HepG2 (cell line): ENCODE measurements at regions not wholly inside any gene's neighbourhood (a gene's known extent, or its start where the extent isn't known, plus 50 kb on each side); places are given as distances from the start of the nearest gene placed in this dataset.
A peak's percentile ranks its signal among the peaks of the same experiment; 100 is the strongest.

Experiments used
- ATAC-seq: fragments of 200-7000 bp; cut with Tn5 transposase; 3 replicates; pipeline ENCODE4 v1.9.1; 2020; ENCODE audit warnings: mild to moderate bottlenecking, moderate library complexity
- BruUV-seq: library from RNA; stranded (reverse); fragments of 400-500 nt; replicated peaks from 2 replicates; lab custom pipeline; 2021; lab: Mats Ljungman, UMichigan
- CTCF ChIA-PET: fragments of 300-600 bp; formaldehyde crosslinking; extraction: SDS; loops from one replicate; lab custom pipeline; 2021; ENCODE audit warnings: low total read pairs, inconsistent platforms, low intra/inter-chr PET ratio; lab: Yijun Ruan, JAX
- POLR2A ChIA-PET: fragments of 350-600 bp; sonication (Branson Sonifier 250); formaldehyde crosslinking; loops from one replicate; lab custom pipeline; 2020; ENCODE audit warnings: antibody characterized with exemption, inconsistent platforms; lab: Yijun Ruan, JAX
- DNase-seq: peaks from one replicate; pipeline ENCODE4 v3.0.0-alpha.2; 2015; ENCODE audit warnings: low spot score
- FAIRE-seq: peaks from 3 replicates; lab custom pipeline; 2011; peaks lifted over from hg19 to GRCh38; lab: Jason Lieb, UNC
- H2AFZ ChIP-seq: one replicate; pipeline ENCODE4 v1.6.1; 2011; ENCODE audit warnings: low read length, inconsistent platforms
- H3K27ac ChIP-seq: fragments of 300-600 bp; 3 replicates; pipeline ENCODE4 v1.8.0; 2011; ENCODE audit warnings: mixed run types, mild to moderate bottlenecking, mixed read lengths, low read length, inconsistent platforms; ENCODE audit not compliant: insufficient read depth; ENCODE audit errors: extremely low read length
- H3K27me3 ChIP-seq, 2 experiments: fragments of 200-600 bp in 1 of 2; 2 replicates in 1 of 2; 3 replicates in 1 of 2; pipeline versions ENCODE4 v1.6.0 to v1.8.0; 2011; ENCODE audit warnings: low read length in 2 of 2, mild to moderate bottlenecking in 2 of 2, moderate library complexity in 2 of 2, inconsistent platforms in 1 of 2; ENCODE audit not compliant: insufficient read depth in 2 of 2, control insufficient read depth in 1 of 2
- H3K36me3 ChIP-seq, 2 experiments: fragments of 200-600 bp in 1 of 2; replicated peaks in 1 of 2; 2 replicates in 1 of 2; 3 replicates in 1 of 2; pipeline versions ENCODE4 v1.5.1 to v1.8.0; 2011; ENCODE audit warnings: low read length in 2 of 2, inconsistent platforms in 1 of 2; ENCODE audit not compliant: insufficient read depth in 2 of 2, control insufficient read depth in 1 of 2
- H3K4me1 ChIP-seq: 2 replicates; pipeline ENCODE4 v1.5.1; 2012; ENCODE audit warnings: low read length, inconsistent platforms; ENCODE audit not compliant: insufficient read depth
- H3K4me2 ChIP-seq: 2 replicates; pipeline ENCODE4 v1.6.0; 2011; ENCODE audit warnings: low read depth, low read length, inconsistent platforms
- H3K4me3 ChIP-seq, 3 experiments: fragments of 200-600 bp in 1 of 3; sonication (generic), shearing (Covaris generic) in 1 of 3; replicated peaks in 1 of 3; 2 replicates each; pipeline ENCODE4 v1.5.1; 2011 to 2016; ENCODE audit warnings: low read length in 3 of 3, inconsistent platforms in 2 of 3, low read depth in 2 of 3, mild to moderate bottlenecking in 2 of 3, control low read depth in 1 of 3, mixed read lengths in 1 of 3; ENCODE audit not compliant: insufficient read depth in 1 of 3
- H3K79me2 ChIP-seq: one replicate; pipeline ENCODE4 v1.6.1; 2011; ENCODE audit warnings: low read length, inconsistent platforms; ENCODE audit not compliant: insufficient read depth
- H3K9ac ChIP-seq: 2 replicates; pipeline ENCODE4 v1.6.0; 2011; ENCODE audit warnings: mild to moderate bottlenecking, low read depth, low read length, inconsistent platforms; ENCODE audit not compliant: insufficient read depth
- H3K9me3 ChIP-seq: 2 replicates; pipeline ENCODE4 v1.5.1; 2012; ENCODE audit warnings: mild to moderate bottlenecking, low read length
- H4K20me1 ChIP-seq: 2 replicates; pipeline ENCODE4 v1.6.0; 2011; ENCODE audit warnings: inconsistent platforms, mild to moderate bottlenecking, low read length, moderate library complexity; ENCODE audit not compliant: insufficient read depth
- ATAD3A ChIP-seq: sonication (generic); formaldehyde crosslinking; IDR thresholded peaks from 2 replicates; pipeline ENCODE4 v1.4.0; 2020; ENCODE audit warnings: missing genetic modification reagents
- ISL2 ChIP-seq: sonication (generic); formaldehyde crosslinking; IDR thresholded peaks from 2 replicates; pipeline ENCODE4 v1.5.0; 2020; ENCODE audit warnings: missing genetic modification reagents
- PCBP2 ChIP-seq: fragments of 200-400 bp; formaldehyde crosslinking; optimal IDR thresholded peaks from 2 replicates; pipeline ENCODE3; 2018; ENCODE audit warnings: low read length, low read depth; ENCODE audit not compliant: poor library complexity, severe bottlenecking
- SUZ12 ChIP-seq: fragments of 150-350 bp; IDR thresholded peaks from 2 replicates; pipeline ENCODE4 v1.6.1; 2014; ENCODE audit warnings: low read depth, low read length
- TAF15 ChIP-seq: fragments of 200-400 bp; formaldehyde crosslinking; IDR thresholded peaks from one replicate; pipeline ENCODE4 v1.6.1; 2018; ENCODE audit warnings: mild to moderate bottlenecking, low read depth, low read length; ENCODE audit not compliant: poor library complexity, severe bottlenecking
- ZNF557 ChIP-seq: sonication (generic); formaldehyde crosslinking; IDR thresholded peaks from 2 replicates; pipeline ENCODE4 v1.4.0; 2020; ENCODE audit warnings: missing genetic modification reagents
- ZNF652 ChIP-seq: IDR thresholded peaks from 2 replicates; pipeline ENCODE4 v1.6.1; 2016; ENCODE audit warnings: low read depth, borderline replicate concordance
- WGBS: methylation state at CpG from one replicate; pipeline ENCODE4 v1.1.6; 2017; ENCODE audit warnings: low lambda C conversion rate; 5-methylcytosine and 5-hydroxymethylcytosine counted together
- in situ Hi-C: cut with HindIII; loops from 2 replicates; pipeline ENCODE4 v1.10.0; 2017; ENCODE audit warnings: low pct_unique_long_range_greater_than_20kb; ENCODE audit not compliant: extremely low pct_ligation_motif_present
- intact Hi-C: fragments of 100-400 bp; cut with micrococcal nuclease; formaldehyde crosslinking; loops from one replicate; pipeline ENCODE4 v1.10.0; 2022; ENCODE audit not compliant: unreplicated experiment
- TF ChIP-seq, protein P1 (sequence below): sonication (generic); formaldehyde crosslinking; IDR thresholded peaks from 2 replicates; pipeline ENCODE4 v1.4.0; 2020; ENCODE audit warnings: missing genetic modification reagents

DNA sequence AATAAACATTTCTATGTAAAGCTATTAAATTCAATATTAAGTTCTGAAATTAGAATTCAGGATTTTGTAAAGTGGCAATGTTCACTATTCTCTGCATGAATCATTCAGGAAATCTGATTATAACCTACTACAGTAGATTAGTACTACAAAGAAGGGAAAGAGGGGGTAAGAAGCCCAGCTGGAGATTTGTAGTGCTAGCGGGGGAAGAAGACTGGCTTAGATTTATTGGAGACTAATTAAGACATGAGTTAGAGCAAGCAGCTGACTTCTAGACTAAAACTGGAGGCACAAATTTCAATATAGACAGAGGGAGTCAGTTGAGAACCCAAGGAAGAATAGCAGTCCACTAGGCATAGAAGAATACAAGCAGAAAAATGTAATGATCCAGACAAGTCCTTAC, 55.8 kb upstream of the SETMAR start:
- POLR2A ChIA-PET, result no interaction called here
- Histone ChIP-seq H3K9ac (no peak overlapping the region), H3K4me3 (no peak overlapping the region), H3K36me3 (no peaks in the 10 kb centered on the region), H3K79me2 (no peaks in the 10 kb centered on the region), H3K4me2 (no peak overlapping the region), H3K27me3 (no peaks in the 10 kb centered on the region), H2AFZ (no peak overlapping the region), H3K9me3 (no peaks in the 10 kb centered on the region), H4K20me1 (no peaks in the 10 kb centered on the region), H3K27ac (no peak overlapping the region), H3K4me1 (no peaks in the 10 kb centered on the region)
- whole genome bisulfite sequencing, result 85% methylated on average over 1 of the region's 1 CpG
- no peak for FAIRE-seq
- no peak for ATAC-seq
- BruUV-seq, result no TSS peak
- no peak for DNase-seq
- CTCF ChIA-PET, result no interaction called here
- in situ Hi-C loops (no loop called here), intact Hi-C loops (no loop called here)
- no peak for TF ChIP-seq ZNF652 (CRISPR knock-in tag)
- TF ChIP-seq ZNF557 (CRISPR knock-in tag), result no peak

DNA sequence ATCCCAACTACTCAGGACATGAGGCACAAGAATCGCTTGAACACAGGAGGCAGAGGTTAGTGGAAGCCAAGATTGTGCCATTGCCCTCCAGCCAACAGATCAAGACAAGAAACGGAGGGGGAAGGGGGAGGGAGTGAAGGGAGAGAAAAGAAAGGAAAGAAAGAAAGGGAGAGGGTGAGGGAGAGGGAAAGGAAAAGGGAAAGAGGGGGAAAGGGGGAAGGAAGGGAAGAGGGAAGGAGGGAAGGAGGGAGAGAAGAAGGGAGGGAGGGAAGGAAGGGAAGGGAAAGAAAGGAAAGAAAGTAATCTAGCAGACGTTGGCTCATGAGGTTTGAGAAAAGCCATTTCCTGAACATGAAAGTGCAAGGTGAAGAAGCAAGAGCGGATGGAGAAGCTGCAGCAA, 53.1 kb upstream of the SETMAR start:
- Histone ChIP-seq H3K4me3 (no peak overlapping the region), H3K4me2 (no peak overlapping the region), H3K79me2 (no peaks in the 10 kb centered on the region), H3K36me3 (no peaks in the 10 kb centered on the region), H3K27me3 (no peaks in the 10 kb centered on the region), H3K9ac (no peak overlapping the region), H4K20me1 (no peaks in the 10 kb centered on the region), H2AFZ (no peak overlapping the region), H3K9me3 (no peaks in the 10 kb centered on the region), H3K27ac (no peak overlapping the region), H3K4me1 (no peaks in the 10 kb centered on the region)
- in situ Hi-C loops, result no loop called here
- ChIA-PET POLR2A (no interaction called here), CTCF (no interaction called here)
- intact Hi-C loops, result no loop called here
- 31% methylated on average over 4 of the region's 4 CpGs for WGBS
- FAIRE-seq, result no peak
- DNase-seq, result no peak
- no peak for ATAC-seq
- BruUV-seq, result no TSS peak
- no peak for TF ChIP-seq SUZ12
- no peak for TF ChIP-seq ISL2
- peak; percentile 75 for TF ChIP-seq PCBP2
- no peak for TF ChIP-seq TAF15
- TF ChIP-seq, protein P1, sequence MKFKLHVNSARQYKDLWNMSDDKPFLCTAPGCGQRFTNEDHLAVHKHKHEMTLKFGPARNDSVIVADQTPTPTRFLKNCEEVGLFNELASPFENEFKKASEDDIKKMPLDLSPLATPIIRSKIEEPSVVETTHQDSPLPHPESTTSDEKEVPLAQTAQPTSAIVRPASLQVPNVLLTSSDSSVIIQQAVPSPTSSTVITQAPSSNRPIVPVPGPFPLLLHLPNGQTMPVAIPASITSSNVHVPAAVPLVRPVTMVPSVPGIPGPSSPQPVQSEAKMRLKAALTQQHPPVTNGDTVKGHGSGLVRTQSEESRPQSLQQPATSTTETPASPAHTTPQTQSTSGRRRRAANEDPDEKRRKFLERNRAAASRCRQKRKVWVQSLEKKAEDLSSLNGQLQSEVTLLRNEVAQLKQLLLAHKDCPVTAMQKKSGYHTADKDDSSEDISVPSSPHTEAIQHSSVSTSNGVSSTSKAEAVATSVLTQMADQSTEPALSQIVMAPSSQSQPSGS, result no peak
- TF ChIP-seq ATAD3A (CRISPR knock-in tag), result no peak
